IMR-90 (cell line): ENCODE measurements at regions not wholly inside any gene's neighbourhood (a gene's known extent, or its start where the extent isn't known, plus 50 kb on each side); places are given as distances from the start of the nearest gene placed in this dataset.

Experiments
- ATAC-seq: fragments of 200-7000 bp; cut with Tn5 transposase; 2 replicates; pipeline ENCODE4 v1.9.1; 2020; ENCODE audit warnings: low read depth, mild to moderate bottlenecking, moderate library complexity
- BruUV-seq: library from RNA; stranded (reverse); fragments of 400-500 nt; replicated peaks from 2 replicates; lab custom pipeline; 2021; lab: Mats Ljungman, UMichigan
- CTCF ChIA-PET: fragments of 300-600 bp; formaldehyde crosslinking; extraction: SDS; loops from one replicate; lab custom pipeline; 2021; ENCODE audit warnings: antibody characterized with exemption; lab: Yijun Ruan, JAX
- POLR2A ChIA-PET: fragments of 300-600 bp; sonication (Branson Sonifier 250); formaldehyde crosslinking; loops from one replicate; lab custom pipeline; 2022; ENCODE audit warnings: antibody characterized with exemption; ENCODE audit not compliant: unreplicated experiment; lab: Charles Lee
- DNase-seq: peaks from one replicate; pipeline ENCODE4 v3.0.0; 2013
- H2AFZ ChIP-seq: replicated peaks from 2 replicates; pipeline ENCODE3; 2013; ENCODE audit warnings: low read length, mild to moderate bottlenecking; ENCODE audit not compliant: poor library complexity
- H2AK5ac ChIP-seq: 2 replicates; pipeline ENCODE4 v1.6.1; 2013; ENCODE audit warnings: low read depth, low read length, inconsistent platforms
- H2AK9ac ChIP-seq: replicated peaks from 2 replicates; pipeline ENCODE3; 2013; ENCODE audit warnings: mild to moderate bottlenecking, low read depth, low read length, moderate library complexity; ENCODE audit not compliant: poor library complexity
- H2BK120ac ChIP-seq: 2 replicates; pipeline ENCODE4 v1.6.1; 2013; ENCODE audit warnings: low read depth, low read length, inconsistent platforms
- H2BK15ac ChIP-seq: 3 replicates; pipeline ENCODE4 v1.6.1; 2013; ENCODE audit warnings: low read depth, low read length, inconsistent platforms
- H2BK20ac ChIP-seq: 2 replicates; pipeline ENCODE4 v1.6.1; 2013; ENCODE audit warnings: low read depth, mild to moderate bottlenecking, inconsistent platforms, low read length, moderate library complexity
- H2BK5ac ChIP-seq: 2 replicates; pipeline ENCODE4 v1.6.1; 2013; ENCODE audit warnings: mild to moderate bottlenecking, low read depth, low read length, inconsistent platforms; ENCODE audit not compliant: poor library complexity, severe bottlenecking
- H3K14ac ChIP-seq: replicated peaks from 2 replicates; pipeline ENCODE4 v1.6.1; 2013; ENCODE audit warnings: low read depth, low read length, inconsistent platforms
- H3K18ac ChIP-seq: 2 replicates; pipeline ENCODE4 v1.6.1; 2013; ENCODE audit warnings: low read depth, low read length, control low read depth
- H3K23ac ChIP-seq: 2 replicates; pipeline ENCODE4 v1.6.1; 2013; ENCODE audit warnings: low read depth, low read length, inconsistent platforms
- H3K27ac ChIP-seq: 2 replicates; pipeline ENCODE4 v1.5.1; 2013; ENCODE audit warnings: mild to moderate bottlenecking, control low read depth, low read length; ENCODE audit not compliant: insufficient read depth
- H3K27me3 ChIP-seq: 2 replicates; pipeline ENCODE4 v1.6.1; 2013; ENCODE audit warnings: low read length; ENCODE audit not compliant: control insufficient read depth, insufficient read depth
- H3K36me3 ChIP-seq: 2 replicates; pipeline ENCODE4 v1.6.1; 2013; ENCODE audit warnings: low read length, mixed read lengths; ENCODE audit not compliant: control insufficient read depth, insufficient read depth
- H3K4ac ChIP-seq: 2 replicates; pipeline ENCODE4 v1.6.1; 2013; ENCODE audit warnings: low read depth, low read length, inconsistent platforms
- H3K4me1 ChIP-seq: 2 replicates; pipeline ENCODE4 v1.6.1; 2013; ENCODE audit warnings: low read length, mixed read lengths; ENCODE audit not compliant: control insufficient read depth, insufficient read depth
- H3K4me2 ChIP-seq: 2 replicates; pipeline ENCODE4 v1.6.1; 2013; ENCODE audit warnings: low read depth, mild to moderate bottlenecking, control low read depth, low read length, moderate library complexity
- H3K4me3 ChIP-seq: 2 replicates; pipeline ENCODE4 v1.5.1; 2013; ENCODE audit warnings: low read depth, mild to moderate bottlenecking, control low read depth, low read length, moderate library complexity; ENCODE audit not compliant: insufficient read depth
- H3K56ac ChIP-seq: 2 replicates; pipeline ENCODE4 v1.6.1; 2013; ENCODE audit warnings: low read length, inconsistent platforms; ENCODE audit not compliant: insufficient read depth; ENCODE audit errors: extremely low read depth
- H3K79me1 ChIP-seq, 2 experiments: 2 replicates each; pipeline ENCODE4 v1.6.1; 2013; ENCODE audit warnings: low read length in 2 of 2, inconsistent platforms in 1 of 2, low read depth in 1 of 2
- H3K9ac ChIP-seq: 2 replicates; pipeline ENCODE4 v1.6.1; 2013; ENCODE audit warnings: low read depth, low read length, control low read depth
- H3K9me1 ChIP-seq: 2 replicates; pipeline ENCODE4 v1.6.1; 2013; ENCODE audit warnings: low read length, inconsistent platforms; ENCODE audit not compliant: insufficient read depth
- H3K9me3 ChIP-seq: 2 replicates; pipeline ENCODE4 v1.6.1; 2013; ENCODE audit warnings: low read length; ENCODE audit not compliant: control insufficient read depth, insufficient read depth
- H4K20me1 ChIP-seq: 2 replicates; pipeline ENCODE4 v1.6.1; 2013; ENCODE audit warnings: low read length, inconsistent platforms; ENCODE audit not compliant: insufficient read depth
- H4K5ac ChIP-seq: 2 replicates; pipeline ENCODE4 v1.6.1; 2013; ENCODE audit warnings: mild to moderate bottlenecking, low read depth, low read length, control low read depth
- H4K8ac ChIP-seq, 2 experiments: 2 replicates each; pipeline ENCODE4 v1.6.1; 2013; ENCODE audit warnings: low read depth in 2 of 2, low read length in 2 of 2, control low read depth in 1 of 2, inconsistent platforms in 1 of 2
- H4K91ac ChIP-seq: 2 replicates; pipeline ENCODE4 v1.6.1; 2013; ENCODE audit warnings: low read depth, low read length, inconsistent platforms; ENCODE audit not compliant: insufficient read depth
- BHLHE40 ChIP-seq: fragments of 150-350 bp; IDR thresholded peaks from 2 replicates; pipeline ENCODE4 v1.6.1; 2016; ENCODE audit warnings: mild to moderate bottlenecking, low read depth, low read length
- CEBPB ChIP-seq: IDR thresholded peaks from 2 replicates; pipeline ENCODE4 v1.6.1; 2012; ENCODE audit warnings: low read depth, low read length, improper control_type of control experiment
- CHD1 ChIP-seq: IDR thresholded peaks from 2 replicates; pipeline ENCODE4 v1.6.1; 2012; ENCODE audit warnings: low read depth, low read length, improper control_type of control experiment
- MAFK ChIP-seq: IDR thresholded peaks from 2 replicates; pipeline ENCODE4 v1.6.1; 2012; ENCODE audit warnings: low read depth, low read length, improper control_type of control experiment
- MAZ ChIP-seq: IDR thresholded peaks from 2 replicates; pipeline ENCODE4 v1.6.1; 2012; ENCODE audit warnings: low read depth, mild to moderate bottlenecking, low read length, improper control_type of control experiment, moderate library complexity, borderline replicate concordance
- MXI1 ChIP-seq: IDR thresholded peaks from 2 replicates; pipeline ENCODE4 v1.6.1; 2012; ENCODE audit warnings: low read depth, mild to moderate bottlenecking, low read length, moderate library complexity, borderline replicate concordance
- NFE2L2 ChIP-seq: fragments of 150-350 bp; IDR thresholded peaks from 2 replicates; pipeline ENCODE4 v1.6.1; 2016; ENCODE audit warnings: low read depth, mild to moderate bottlenecking, low read length
- POLR2A ChIP-seq: IDR thresholded peaks from 2 replicates; pipeline ENCODE4 v1.6.1; 2012; ENCODE audit warnings: mild to moderate bottlenecking, low read depth, low read length
- RAD21 ChIP-seq: IDR thresholded peaks from 2 replicates; pipeline ENCODE4 v1.6.1; 2012; ENCODE audit warnings: low read length, improper control_type of control experiment
- RCOR1 ChIP-seq: IDR thresholded peaks from 2 replicates; pipeline ENCODE4 v1.6.1; 2012; ENCODE audit warnings: mild to moderate bottlenecking, low read length, improper control_type of control experiment; ENCODE audit not compliant: insufficient replicate concordance
- RFX5 ChIP-seq: IDR thresholded peaks from 2 replicates; pipeline ENCODE4 v1.8.0; 2012; ENCODE audit warnings: low read depth, mild to moderate bottlenecking, low read length, moderate library complexity
- SMC3 ChIP-seq: fragments of 150-350 bp; IDR thresholded peaks from 2 replicates; pipeline ENCODE4 v1.6.1; 2016; ENCODE audit warnings: low read depth, mild to moderate bottlenecking, antibody characterized with exemption, low read length, moderate library complexity
- WGBS, 2 experiments: methylation state at CpG; one replicate each; pipeline versions ENCODE4 v1.1.5 to v1.1.7; 2013; ENCODE audit warnings: missing lambda C conversion rate in 2 of 2; ENCODE audit not compliant: insufficient read length in 1 of 2; ENCODE audit errors: extremely low coverage in 2 of 2; 5-methylcytosine and 5-hydroxymethylcytosine counted together
- dilution Hi-C: fragments of 300-500 bp; cut with HindIII; formaldehyde crosslinking; loops from one replicate; pipeline ENCODE4 v1.14.3; 2018; ENCODE audit warnings: low sequenced_read_pairs; ENCODE audit not compliant: unreplicated experiment
- in situ Hi-C: fragments of 300-500 bp; cut with MboI; formaldehyde crosslinking; loops from 3 replicates; pipeline ENCODE4 v1.14.3; 2019; ENCODE audit warnings: low sequenced_read_pairs, inconsistent platforms, mixed read lengths
- intact Hi-C: fragments of 100-400 bp; cut with micrococcal nuclease; formaldehyde crosslinking; loops from 2 replicates; pipeline ENCODE4 v1.10.0; 2022
- TF ChIP-seq, protein P1 (sequence below): fragments of 150-350 bp; IDR thresholded peaks from 2 replicates; pipeline ENCODE4 v1.6.1; 2016; ENCODE audit warnings: low read depth, mild to moderate bottlenecking, low read length, moderate library complexity, borderline replicate concordance
- TF ChIP-seq, protein P2 (sequence below): conservative IDR thresholded peaks from 2 replicates; pipeline ENCODE4 v1.5.1; 2012; ENCODE audit warnings: mild to moderate bottlenecking, low read depth, low read length, improper control_type of control experiment

DNA sequence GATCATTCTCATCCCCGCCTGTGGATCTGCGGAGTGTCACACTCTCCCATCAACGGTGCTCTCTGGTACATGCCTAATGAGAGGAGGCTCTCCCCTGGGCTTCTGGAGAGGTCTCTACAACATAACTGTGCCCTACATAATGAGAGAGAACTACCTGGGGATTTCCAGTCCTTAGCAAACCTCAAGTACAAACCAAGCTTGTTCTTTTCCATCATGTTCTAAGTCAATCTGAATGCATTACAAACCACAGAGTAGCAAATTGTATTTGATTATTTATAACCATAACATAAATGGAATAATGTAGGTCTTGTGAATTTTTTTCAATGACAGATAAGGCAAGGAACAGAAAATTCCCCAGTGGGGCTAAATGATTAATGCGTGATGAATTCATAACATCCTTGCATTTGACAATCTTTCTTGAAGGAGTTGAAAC lies 412.4 kb upstream of the NRP1 start:
- Histone ChIP-seq H3K4ac (no peak overlapping the region), H3K27me3 (peaks cover 10% of the 10 kb centered on the region; the same call in 1 of the 2 replicates), H3K36me3 (no peaks in the 10 kb centered on the region), H2AK9ac (no peak overlapping the region), H3K79me1 (no peaks in the 10 kb centered on the region), H3K18ac (no peak overlapping the region), H2BK5ac (no peak overlapping the region), H3K9me1 (no peaks in the 10 kb centered on the region), H3K4me3 (no peak overlapping the region), H3K9ac (no peak overlapping the region), H4K20me1 (no peaks in the 10 kb centered on the region), H3K4me2 (no peak overlapping the region), H3K56ac (no peak overlapping the region), H2BK120ac (no peak overlapping the region), H3K14ac (no peak overlapping the region), H4K8ac (no peak overlapping the region), H3K4me1 (no peaks in the 10 kb centered on the region), H2AK5ac (no peak overlapping the region), H3K9me3 (no peaks in the 10 kb centered on the region), H3K27ac (no peak overlapping the region), H3K23ac (no peak overlapping the region), H2AFZ (no peak overlapping the region), H2BK15ac (no peak overlapping the region), H4K5ac (no peak overlapping the region), H2BK20ac (no peak overlapping the region), H4K91ac (no peak overlapping the region)
- ChIA-PET CTCF (interaction anchor here (0.7 kb wide), 1 partner anchor 190 kb away, joined by 3 read pairs; no protein-coding TSS in a partner anchor), POLR2A (interaction anchor here (0.5 kb wide), 1 partner anchor 558 kb away, joined by 4 read pairs; no protein-coding TSS in a partner anchor)
- in situ Hi-C loops, result no loop called here
- ATAC-seq (no peak; the same call in 1 of the 2 replicates), DNase-seq (peak; percentile 66)
- no TSS peak for BruUV-seq
- intact Hi-C loops, result loop anchor here (10.0 kb wide), 1 partner anchor 412 kb away; the partner anchor contains the start of gene NRP1
- no peak for TF ChIP-seq RAD21
- no peak for TF ChIP-seq POLR2A
- TF ChIP-seq BHLHE40, result no peak
- TF ChIP-seq MAFK, result no peak
- TF ChIP-seq MAZ, result no peak
- TF ChIP-seq NFE2L2, result no peak
- TF ChIP-seq SMC3, result no peak
- TF ChIP-seq RFX5, result no peak
- TF ChIP-seq, protein P1, sequence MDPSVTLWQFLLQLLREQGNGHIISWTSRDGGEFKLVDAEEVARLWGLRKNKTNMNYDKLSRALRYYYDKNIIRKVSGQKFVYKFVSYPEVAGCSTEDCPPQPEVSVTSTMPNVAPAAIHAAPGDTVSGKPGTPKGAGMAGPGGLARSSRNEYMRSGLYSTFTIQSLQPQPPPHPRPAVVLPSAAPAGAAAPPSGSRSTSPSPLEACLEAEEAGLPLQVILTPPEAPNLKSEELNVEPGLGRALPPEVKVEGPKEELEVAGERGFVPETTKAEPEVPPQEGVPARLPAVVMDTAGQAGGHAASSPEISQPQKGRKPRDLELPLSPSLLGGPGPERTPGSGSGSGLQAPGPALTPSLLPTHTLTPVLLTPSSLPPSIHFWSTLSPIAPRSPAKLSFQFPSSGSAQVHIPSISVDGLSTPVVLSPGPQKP, result no peak
- TF ChIP-seq CEBPB, result no peak
- TF ChIP-seq, protein P2, sequence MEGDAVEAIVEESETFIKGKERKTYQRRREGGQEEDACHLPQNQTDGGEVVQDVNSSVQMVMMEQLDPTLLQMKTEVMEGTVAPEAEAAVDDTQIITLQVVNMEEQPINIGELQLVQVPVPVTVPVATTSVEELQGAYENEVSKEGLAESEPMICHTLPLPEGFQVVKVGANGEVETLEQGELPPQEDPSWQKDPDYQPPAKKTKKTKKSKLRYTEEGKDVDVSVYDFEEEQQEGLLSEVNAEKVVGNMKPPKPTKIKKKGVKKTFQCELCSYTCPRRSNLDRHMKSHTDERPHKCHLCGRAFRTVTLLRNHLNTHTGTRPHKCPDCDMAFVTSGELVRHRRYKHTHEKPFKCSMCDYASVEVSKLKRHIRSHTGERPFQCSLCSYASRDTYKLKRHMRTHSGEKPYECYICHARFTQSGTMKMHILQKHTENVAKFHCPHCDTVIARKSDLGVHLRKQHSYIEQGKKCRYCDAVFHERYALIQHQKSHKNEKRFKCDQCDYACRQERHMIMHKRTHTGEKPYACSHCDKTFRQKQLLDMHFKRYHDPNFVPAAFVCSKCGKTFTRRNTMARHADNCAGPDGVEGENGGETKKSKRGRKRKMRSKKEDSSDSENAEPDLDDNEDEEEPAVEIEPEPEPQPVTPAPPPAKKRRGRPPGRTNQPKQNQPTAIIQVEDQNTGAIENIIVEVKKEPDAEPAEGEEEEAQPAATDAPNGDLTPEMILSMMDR, result no peak
- no peak for TF ChIP-seq CHD1
- no peak for TF ChIP-seq MXI1
- no peak for TF ChIP-seq RCOR1
- WGBS, 2 experiments, result no CpG with 5 or more reads among the region's 4 CpGs
- dilution Hi-C loops, result no loop called here
